IMR-90 (cell line): ENCODE measurements at regions not wholly inside any gene's neighbourhood (a gene's known extent, or its start where the extent isn't known, plus 50 kb on each side); places are given as distances from the start of the nearest gene placed in this dataset.

Experiments used
- ATAC-seq: fragments of 200-7000 bp; cut with Tn5 transposase; 2 replicates; pipeline ENCODE4 v1.9.1; 2020; ENCODE audit warnings: low read depth, mild to moderate bottlenecking, moderate library complexity
- BruUV-seq: library from RNA; stranded (reverse); fragments of 400-500 nt; replicated peaks from 2 replicates; lab custom pipeline; 2021; lab: Mats Ljungman, UMichigan
- CTCF ChIA-PET: fragments of 300-600 bp; formaldehyde crosslinking; extraction: SDS; loops from one replicate; lab custom pipeline; 2021; ENCODE audit warnings: antibody characterized with exemption; lab: Yijun Ruan, JAX
- POLR2A ChIA-PET: fragments of 300-600 bp; sonication (Branson Sonifier 250); formaldehyde crosslinking; loops from one replicate; lab custom pipeline; 2022; ENCODE audit warnings: antibody characterized with exemption; ENCODE audit not compliant: unreplicated experiment; lab: Charles Lee
- DNase-seq: peaks from one replicate; pipeline ENCODE4 v3.0.0; 2013
- H2AFZ ChIP-seq: replicated peaks from 2 replicates; pipeline ENCODE3; 2013; ENCODE audit warnings: low read length, mild to moderate bottlenecking; ENCODE audit not compliant: poor library complexity
- H2AK5ac ChIP-seq: 2 replicates; pipeline ENCODE4 v1.6.1; 2013; ENCODE audit warnings: low read depth, low read length, inconsistent platforms
- H2AK9ac ChIP-seq: replicated peaks from 2 replicates; pipeline ENCODE3; 2013; ENCODE audit warnings: mild to moderate bottlenecking, low read depth, low read length, moderate library complexity; ENCODE audit not compliant: poor library complexity
- H2BK120ac ChIP-seq: 2 replicates; pipeline ENCODE4 v1.6.1; 2013; ENCODE audit warnings: low read depth, low read length, inconsistent platforms
- H2BK15ac ChIP-seq: 3 replicates; pipeline ENCODE4 v1.6.1; 2013; ENCODE audit warnings: low read depth, low read length, inconsistent platforms
- H2BK20ac ChIP-seq: 2 replicates; pipeline ENCODE4 v1.6.1; 2013; ENCODE audit warnings: low read depth, mild to moderate bottlenecking, inconsistent platforms, low read length, moderate library complexity
- H2BK5ac ChIP-seq: 2 replicates; pipeline ENCODE4 v1.6.1; 2013; ENCODE audit warnings: mild to moderate bottlenecking, low read depth, low read length, inconsistent platforms; ENCODE audit not compliant: poor library complexity, severe bottlenecking
- H3K14ac ChIP-seq: replicated peaks from 2 replicates; pipeline ENCODE4 v1.6.1; 2013; ENCODE audit warnings: low read depth, low read length, inconsistent platforms
- H3K18ac ChIP-seq: 2 replicates; pipeline ENCODE4 v1.6.1; 2013; ENCODE audit warnings: low read depth, low read length, control low read depth
- H3K23ac ChIP-seq: 2 replicates; pipeline ENCODE4 v1.6.1; 2013; ENCODE audit warnings: low read depth, low read length, inconsistent platforms
- H3K27ac ChIP-seq: 2 replicates; pipeline ENCODE4 v1.5.1; 2013; ENCODE audit warnings: mild to moderate bottlenecking, control low read depth, low read length; ENCODE audit not compliant: insufficient read depth
- H3K27me3 ChIP-seq: 2 replicates; pipeline ENCODE4 v1.6.1; 2013; ENCODE audit warnings: low read length; ENCODE audit not compliant: control insufficient read depth, insufficient read depth
- H3K36me3 ChIP-seq: 2 replicates; pipeline ENCODE4 v1.6.1; 2013; ENCODE audit warnings: low read length, mixed read lengths; ENCODE audit not compliant: control insufficient read depth, insufficient read depth
- H3K4ac ChIP-seq: 2 replicates; pipeline ENCODE4 v1.6.1; 2013; ENCODE audit warnings: low read depth, low read length, inconsistent platforms
- H3K4me1 ChIP-seq: 2 replicates; pipeline ENCODE4 v1.6.1; 2013; ENCODE audit warnings: low read length, mixed read lengths; ENCODE audit not compliant: control insufficient read depth, insufficient read depth
- H3K4me2 ChIP-seq: 2 replicates; pipeline ENCODE4 v1.6.1; 2013; ENCODE audit warnings: low read depth, mild to moderate bottlenecking, control low read depth, low read length, moderate library complexity
- H3K4me3 ChIP-seq: 2 replicates; pipeline ENCODE4 v1.5.1; 2013; ENCODE audit warnings: low read depth, mild to moderate bottlenecking, control low read depth, low read length, moderate library complexity; ENCODE audit not compliant: insufficient read depth
- H3K56ac ChIP-seq: 2 replicates; pipeline ENCODE4 v1.6.1; 2013; ENCODE audit warnings: low read length, inconsistent platforms; ENCODE audit not compliant: insufficient read depth; ENCODE audit errors: extremely low read depth
- H3K79me1 ChIP-seq, 2 experiments: 2 replicates each; pipeline ENCODE4 v1.6.1; 2013; ENCODE audit warnings: low read length in 2 of 2, inconsistent platforms in 1 of 2, low read depth in 1 of 2
- H3K9ac ChIP-seq: 2 replicates; pipeline ENCODE4 v1.6.1; 2013; ENCODE audit warnings: low read depth, low read length, control low read depth
- H3K9me1 ChIP-seq: 2 replicates; pipeline ENCODE4 v1.6.1; 2013; ENCODE audit warnings: low read length, inconsistent platforms; ENCODE audit not compliant: insufficient read depth
- H3K9me3 ChIP-seq: 2 replicates; pipeline ENCODE4 v1.6.1; 2013; ENCODE audit warnings: low read length; ENCODE audit not compliant: control insufficient read depth, insufficient read depth
- H4K20me1 ChIP-seq: 2 replicates; pipeline ENCODE4 v1.6.1; 2013; ENCODE audit warnings: low read length, inconsistent platforms; ENCODE audit not compliant: insufficient read depth
- H4K5ac ChIP-seq: 2 replicates; pipeline ENCODE4 v1.6.1; 2013; ENCODE audit warnings: mild to moderate bottlenecking, low read depth, low read length, control low read depth
- H4K8ac ChIP-seq, 2 experiments: 2 replicates each; pipeline ENCODE4 v1.6.1; 2013; ENCODE audit warnings: low read depth in 2 of 2, low read length in 2 of 2, control low read depth in 1 of 2, inconsistent platforms in 1 of 2
- H4K91ac ChIP-seq: 2 replicates; pipeline ENCODE4 v1.6.1; 2013; ENCODE audit warnings: low read depth, low read length, inconsistent platforms; ENCODE audit not compliant: insufficient read depth
- BHLHE40 ChIP-seq: fragments of 150-350 bp; IDR thresholded peaks from 2 replicates; pipeline ENCODE4 v1.6.1; 2016; ENCODE audit warnings: mild to moderate bottlenecking, low read depth, low read length
- CEBPB ChIP-seq: IDR thresholded peaks from 2 replicates; pipeline ENCODE4 v1.6.1; 2012; ENCODE audit warnings: low read depth, low read length, improper control_type of control experiment
- CHD1 ChIP-seq: IDR thresholded peaks from 2 replicates; pipeline ENCODE4 v1.6.1; 2012; ENCODE audit warnings: low read depth, low read length, improper control_type of control experiment
- CTCF ChIP-seq: conservative IDR thresholded peaks from 2 replicates; pipeline ENCODE4 v1.5.1; 2012; ENCODE audit warnings: mild to moderate bottlenecking, low read depth, low read length, improper control_type of control experiment
- ELK1 ChIP-seq: fragments of 150-350 bp; IDR thresholded peaks from 2 replicates; pipeline ENCODE4 v1.6.1; 2016; ENCODE audit warnings: low read depth, mild to moderate bottlenecking, low read length, moderate library complexity, borderline replicate concordance
- FOS ChIP-seq: fragments of 150-350 bp; IDR thresholded peaks from 2 replicates; pipeline ENCODE4 v1.6.1; 2016; ENCODE audit warnings: low read depth, low read length
- MAFK ChIP-seq: IDR thresholded peaks from 2 replicates; pipeline ENCODE4 v1.6.1; 2012; ENCODE audit warnings: low read depth, low read length, improper control_type of control experiment
- MAZ ChIP-seq: IDR thresholded peaks from 2 replicates; pipeline ENCODE4 v1.6.1; 2012; ENCODE audit warnings: low read depth, mild to moderate bottlenecking, low read length, improper control_type of control experiment, moderate library complexity, borderline replicate concordance
- MXI1 ChIP-seq: IDR thresholded peaks from 2 replicates; pipeline ENCODE4 v1.6.1; 2012; ENCODE audit warnings: low read depth, mild to moderate bottlenecking, low read length, moderate library complexity, borderline replicate concordance
- NFE2L2 ChIP-seq: fragments of 150-350 bp; IDR thresholded peaks from 2 replicates; pipeline ENCODE4 v1.6.1; 2016; ENCODE audit warnings: low read depth, mild to moderate bottlenecking, low read length
- POLR2A ChIP-seq: IDR thresholded peaks from 2 replicates; pipeline ENCODE4 v1.6.1; 2012; ENCODE audit warnings: mild to moderate bottlenecking, low read depth, low read length
- RAD21 ChIP-seq: IDR thresholded peaks from 2 replicates; pipeline ENCODE4 v1.6.1; 2012; ENCODE audit warnings: low read length, improper control_type of control experiment
- RCOR1 ChIP-seq: IDR thresholded peaks from 2 replicates; pipeline ENCODE4 v1.6.1; 2012; ENCODE audit warnings: mild to moderate bottlenecking, low read length, improper control_type of control experiment; ENCODE audit not compliant: insufficient replicate concordance
- RFX5 ChIP-seq: IDR thresholded peaks from 2 replicates; pipeline ENCODE4 v1.8.0; 2012; ENCODE audit warnings: low read depth, mild to moderate bottlenecking, low read length, moderate library complexity
- SMC3 ChIP-seq: fragments of 150-350 bp; IDR thresholded peaks from 2 replicates; pipeline ENCODE4 v1.6.1; 2016; ENCODE audit warnings: low read depth, mild to moderate bottlenecking, antibody characterized with exemption, low read length, moderate library complexity
- WGBS, 2 experiments: methylation state at CpG; one replicate each; pipeline versions ENCODE4 v1.1.5 to v1.1.7; 2013; ENCODE audit warnings: missing lambda C conversion rate in 2 of 2; ENCODE audit not compliant: insufficient read length in 1 of 2; ENCODE audit errors: extremely low coverage in 2 of 2; 5-methylcytosine and 5-hydroxymethylcytosine counted together
- dilution Hi-C: fragments of 300-500 bp; cut with HindIII; formaldehyde crosslinking; loops from one replicate; pipeline ENCODE4 v1.14.3; 2018; ENCODE audit warnings: low sequenced_read_pairs; ENCODE audit not compliant: unreplicated experiment
- in situ Hi-C: fragments of 300-500 bp; cut with MboI; formaldehyde crosslinking; loops from 3 replicates; pipeline ENCODE4 v1.14.3; 2019; ENCODE audit warnings: low sequenced_read_pairs, inconsistent platforms, mixed read lengths
- intact Hi-C: fragments of 100-400 bp; cut with micrococcal nuclease; formaldehyde crosslinking; loops from 2 replicates; pipeline ENCODE4 v1.10.0; 2022
- TF ChIP-seq, protein P1 (sequence below): fragments of 150-350 bp; IDR thresholded peaks from 2 replicates; pipeline ENCODE4 v1.6.1; 2017; ENCODE audit warnings: mild to moderate bottlenecking, antibody characterized with exemption, low read length, low read depth

- Histone ChIP-seq H3K4me1 (no peaks in the 10 kb centered on the region), H3K56ac (no peak overlapping the region), H3K4me3 (no peak overlapping the region), H3K79me1 (no peaks in the 10 kb centered on the region), H4K5ac (no peak overlapping the region), H3K9ac (no peak overlapping the region), H3K9me3 (peaks cover 4% of the 10 kb centered on the region; the same call in 1 of the 2 replicates), H3K4ac (no peak overlapping the region), H2BK20ac (no peak overlapping the region), H2AK5ac (no peak overlapping the region), H3K23ac (no peak overlapping the region), H3K36me3 (no peaks in the 10 kb centered on the region), H4K8ac (no peak overlapping the region), H2AFZ (no peak overlapping the region), H3K27me3 (no peaks in the 10 kb centered on the region), H3K27ac (no peak overlapping the region), H4K91ac (no peak overlapping the region), H3K4me2 (no peak overlapping the region), H2BK15ac (no peak overlapping the region), H2BK5ac (no peak overlapping the region), H2BK120ac (no peak overlapping the region), H3K9me1 (no peaks in the 10 kb centered on the region), H4K20me1 (no peaks in the 10 kb centered on the region), H2AK9ac (no peak overlapping the region), H3K18ac (no peak overlapping the region), H3K14ac (no peak overlapping the region)
- in situ Hi-C loops = no loop called here
- no peak for ATAC-seq
- CTCF ChIA-PET = no interaction called here
- dilution Hi-C loops = no loop called here
- BruUV-seq = no TSS peak
- intact Hi-C loops = no loop called here
- no CpG with 5 or more reads among the region's 1 CpG for WGBS, 2 experiments
- DNase-seq = no peak
- POLR2A ChIA-PET = no interaction called here
- TF ChIP-seq RCOR1 = no peak
- TF ChIP-seq FOS = no peak
- no peak for TF ChIP-seq POLR2A
- TF ChIP-seq RFX5 = no peak
- TF ChIP-seq MXI1 = no peak
- TF ChIP-seq BHLHE40 = no peak
- TF ChIP-seq, protein P1, sequence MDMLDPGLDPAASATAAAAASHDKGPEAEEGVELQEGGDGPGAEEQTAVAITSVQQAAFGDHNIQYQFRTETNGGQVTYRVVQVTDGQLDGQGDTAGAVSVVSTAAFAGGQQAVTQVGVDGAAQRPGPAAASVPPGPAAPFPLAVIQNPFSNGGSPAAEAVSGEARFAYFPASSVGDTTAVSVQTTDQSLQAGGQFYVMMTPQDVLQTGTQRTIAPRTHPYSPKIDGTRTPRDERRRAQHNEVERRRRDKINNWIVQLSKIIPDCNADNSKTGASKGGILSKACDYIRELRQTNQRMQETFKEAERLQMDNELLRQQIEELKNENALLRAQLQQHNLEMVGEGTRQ = no peak
- TF ChIP-seq SMC3 = no peak
- TF ChIP-seq CEBPB = no peak
- TF ChIP-seq MAFK = no peak
- TF ChIP-seq CTCF = no peak
- TF ChIP-seq MAZ = no peak
- no peak for TF ChIP-seq NFE2L2
- TF ChIP-seq ELK1 = no peak
- TF ChIP-seq RAD21 = no peak
- TF ChIP-seq CHD1 = no peak
Measured at GRCh38 chr7:8360564-8361153, 72.8 kb upstream of the NXPH1 start.
